ENCODE measurements at regions not wholly inside any gene's neighbourhood (a gene's known extent, or its start where the extent isn't known, plus 50 kb on each side); places are given as distances from the start of the nearest gene placed in this dataset.

DNA sequence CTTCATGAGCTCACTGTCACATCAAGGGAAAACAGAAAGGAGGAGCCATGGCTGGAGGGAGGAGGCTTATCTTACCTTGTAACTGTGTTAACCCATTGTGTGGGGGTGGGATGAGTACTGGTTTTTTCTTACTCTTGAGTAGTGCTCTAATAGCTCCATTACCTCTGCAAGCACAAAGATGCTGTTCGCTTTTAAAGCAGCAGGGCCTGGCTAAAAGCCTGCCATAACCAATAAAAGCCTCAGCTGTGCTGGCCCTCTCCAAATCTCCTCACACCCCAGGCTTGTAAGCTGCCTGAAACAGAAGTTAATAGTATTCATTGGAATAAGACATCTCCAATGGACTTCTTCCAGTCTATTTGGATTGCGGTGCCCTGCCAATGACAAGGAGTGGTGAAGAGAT, 544.1 kb downstream of the TUSC7 start:
- no peaks in the 10 kb centered on the region for H3K4me1 ChIP-seq
- H3K27me3 ChIP-seq (ENCODE audit: low read depth), result no peaks in the 10 kb centered on the region
- intact Hi-C loops (cut with micrococcal nuclease), result no loop called here
- no peak overlapping the region for H3K27ac ChIP-seq (replicated peaks)
- H3K9me3 ChIP-seq (replicated peaks), result no peaks in the 10 kb centered on the region
- DNase-seq, result no peak
- no peak overlapping the region for H3K4me3 ChIP-seq
- TF ChIP-seq, protein P1, sequence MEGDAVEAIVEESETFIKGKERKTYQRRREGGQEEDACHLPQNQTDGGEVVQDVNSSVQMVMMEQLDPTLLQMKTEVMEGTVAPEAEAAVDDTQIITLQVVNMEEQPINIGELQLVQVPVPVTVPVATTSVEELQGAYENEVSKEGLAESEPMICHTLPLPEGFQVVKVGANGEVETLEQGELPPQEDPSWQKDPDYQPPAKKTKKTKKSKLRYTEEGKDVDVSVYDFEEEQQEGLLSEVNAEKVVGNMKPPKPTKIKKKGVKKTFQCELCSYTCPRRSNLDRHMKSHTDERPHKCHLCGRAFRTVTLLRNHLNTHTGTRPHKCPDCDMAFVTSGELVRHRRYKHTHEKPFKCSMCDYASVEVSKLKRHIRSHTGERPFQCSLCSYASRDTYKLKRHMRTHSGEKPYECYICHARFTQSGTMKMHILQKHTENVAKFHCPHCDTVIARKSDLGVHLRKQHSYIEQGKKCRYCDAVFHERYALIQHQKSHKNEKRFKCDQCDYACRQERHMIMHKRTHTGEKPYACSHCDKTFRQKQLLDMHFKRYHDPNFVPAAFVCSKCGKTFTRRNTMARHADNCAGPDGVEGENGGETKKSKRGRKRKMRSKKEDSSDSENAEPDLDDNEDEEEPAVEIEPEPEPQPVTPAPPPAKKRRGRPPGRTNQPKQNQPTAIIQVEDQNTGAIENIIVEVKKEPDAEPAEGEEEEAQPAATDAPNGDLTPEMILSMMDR (IDR thresholded peaks at IDR 0.05; ENCODE audit: borderline replicate concordance), result no peak
- H3K36me3 ChIP-seq, result no peaks in the 10 kb centered on the region

- TF ChIP-seq, protein P1 (IDR thresholded peaks at IDR 0.05; ENCODE audit: borderline replicate concordance), result no peak
- intact Hi-C loops (cut with micrococcal nuclease), result no loop called here
- no peaks in the 10 kb centered on the region for H3K27me3 ChIP-seq (ENCODE audit: low read depth)
Measured at GRCh38 chr3:117254985-117255384, 545.4 kb downstream of the TUSC7 start.

DNA sequence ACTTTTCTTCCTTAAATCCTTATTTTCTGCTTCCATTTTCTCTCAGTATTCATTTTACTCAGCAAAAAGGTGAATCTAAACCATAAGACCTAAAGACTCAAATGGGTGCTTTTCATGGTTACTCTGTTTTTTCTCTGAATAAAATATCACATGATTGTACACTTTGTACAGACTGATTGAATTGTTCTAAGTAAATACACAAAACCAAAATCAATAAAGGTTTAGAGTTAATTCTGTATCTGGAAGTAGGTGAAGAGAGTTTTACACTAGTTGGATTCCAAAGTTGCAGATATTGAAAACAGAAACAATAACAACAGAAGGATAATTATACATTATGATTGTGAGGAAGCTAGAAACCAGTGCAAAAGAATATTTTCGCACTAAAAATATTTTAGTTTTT, 546.2 kb downstream of the TUSC7 start:
- intact Hi-C loops (cut with micrococcal nuclease), result no loop called here
- DNase-seq, result no peak
- H3K9me3 ChIP-seq (replicated peaks), result no peaks in the 10 kb centered on the region
- H3K4me3 ChIP-seq, result no peak overlapping the region
- TF ChIP-seq, protein P1 (IDR thresholded peaks at IDR 0.05; ENCODE audit: borderline replicate concordance), result no peak
- no peak overlapping the region for H3K27ac ChIP-seq (replicated peaks)
- no peaks in the 10 kb centered on the region for H3K4me1 ChIP-seq
- no peaks in the 10 kb centered on the region for H3K36me3 ChIP-seq
- no peaks in the 10 kb centered on the region for H3K27me3 ChIP-seq (ENCODE audit: low read depth)

More at GRCh38 chr3:117254985-117255384, 545.4 kb downstream of the TUSC7 start:
- Histone ChIP-seq H3K9me3 (replicated peaks) (no peaks in the 10 kb centered on the region), H3K36me3 (no peaks in the 10 kb centered on the region), H3K4me1 (no peaks in the 10 kb centered on the region), H3K4me3 (no peak overlapping the region), H3K27ac (replicated peaks) (no peak overlapping the region)
- DNase-seq, result no peak

GRCh38 chr3:117261983-117262421, 552.4 kb downstream of the TUSC7 start:
- TF ChIP-seq, protein P1 (IDR thresholded peaks at IDR 0.05; ENCODE audit: borderline replicate concordance), result no peak
- Histone ChIP-seq H3K27ac (replicated peaks) (no peak overlapping the region), H3K27me3 (ENCODE audit: low read depth) (no peaks in the 10 kb centered on the region), H3K4me3 (no peak overlapping the region), H3K4me1 (no peaks in the 10 kb centered on the region), H3K9me3 (replicated peaks) (no peaks in the 10 kb centered on the region), H3K36me3 (no peaks in the 10 kb centered on the region)
- DNase-seq, result no peak
- intact Hi-C loops (cut with micrococcal nuclease), result no loop called here

DNA sequence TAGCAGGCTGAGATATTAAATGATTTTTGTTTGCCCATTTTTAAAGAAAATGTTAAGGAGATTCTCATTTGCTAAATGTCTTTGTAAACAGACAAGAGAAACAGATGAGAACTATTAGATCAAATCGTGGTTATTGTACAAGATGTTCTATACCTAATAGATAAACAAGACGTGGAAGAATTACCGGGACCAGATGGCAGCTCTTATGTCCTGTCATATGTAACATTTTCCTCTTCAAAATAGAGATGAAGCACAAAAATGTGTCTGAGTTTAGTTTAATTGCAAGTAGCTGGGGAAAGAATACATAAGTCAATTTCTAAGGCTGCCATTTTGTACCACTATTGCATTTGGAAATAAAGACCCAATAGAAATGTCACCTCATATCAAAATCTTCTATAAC, 553.7 kb downstream of the TUSC7 start:
- no peak for DNase-seq
- Histone ChIP-seq H3K27me3 (ENCODE audit: low read depth) (no peaks in the 10 kb centered on the region), H3K27ac (replicated peaks) (no peak overlapping the region), H3K36me3 (no peaks in the 10 kb centered on the region), H3K4me3 (no peak overlapping the region), H3K4me1 (no peaks in the 10 kb centered on the region), H3K9me3 (replicated peaks) (no peaks in the 10 kb centered on the region)
- intact Hi-C loops (cut with micrococcal nuclease), result no loop called here
- TF ChIP-seq, protein P1 (IDR thresholded peaks at IDR 0.05; ENCODE audit: borderline replicate concordance), result no peak

- Histone ChIP-seq H3K36me3 (no peaks in the 10 kb centered on the region), H3K4me1 (no peaks in the 10 kb centered on the region), H3K9me3 (replicated peaks) (no peaks in the 10 kb centered on the region), H3K4me3 (no peak overlapping the region), H3K27ac (replicated peaks) (no peak overlapping the region), H3K27me3 (ENCODE audit: low read depth) (no peaks in the 10 kb centered on the region)
- intact Hi-C loops (cut with micrococcal nuclease), result no loop called here
- TF ChIP-seq, protein P1 (IDR thresholded peaks at IDR 0.05; ENCODE audit: borderline replicate concordance), result no peak
- DNase-seq, result no peak
Measured at GRCh38 chr3:117263745-117264144, 554.2 kb downstream of the TUSC7 start.
